ENCODE measurements at regions not wholly inside any gene's neighbourhood (a gene's known extent, or its start where the extent isn't known, plus 50 kb on each side); places are given as distances from the start of the nearest gene placed in this dataset.

GRCh38 chr18:78632111-78632541, 347.5 kb upstream of the SALL3 start:
- H3K27me3 ChIP-seq = no peaks in the 10 kb centered on the region
- H3K4me1 ChIP-seq = no peaks in the 10 kb centered on the region
- H3K4me3 ChIP-seq = no peak overlapping the region
- no peaks in the 10 kb centered on the region for H3K9me3 ChIP-seq
- DNase-seq (ENCODE audit: extremely low spot score in 2 of 2) = no peak
- H3K36me3 ChIP-seq = no peaks in the 10 kb centered on the region
- H3K27ac ChIP-seq = no peak overlapping the region
- intact Hi-C loops (cut with DNase I) = no loop called here
- TF ChIP-seq POLR2A (IDR thresholded peaks at IDR 0.05) (no peak), POLR2AphosphoS5 (IDR thresholded peaks at IDR 0.05; ENCODE audit: insufficient read depth in 1 of 2, low read depth in 1 of 2) (peak; percentile 29 to 70)
- TF ChIP-seq, protein P1, sequence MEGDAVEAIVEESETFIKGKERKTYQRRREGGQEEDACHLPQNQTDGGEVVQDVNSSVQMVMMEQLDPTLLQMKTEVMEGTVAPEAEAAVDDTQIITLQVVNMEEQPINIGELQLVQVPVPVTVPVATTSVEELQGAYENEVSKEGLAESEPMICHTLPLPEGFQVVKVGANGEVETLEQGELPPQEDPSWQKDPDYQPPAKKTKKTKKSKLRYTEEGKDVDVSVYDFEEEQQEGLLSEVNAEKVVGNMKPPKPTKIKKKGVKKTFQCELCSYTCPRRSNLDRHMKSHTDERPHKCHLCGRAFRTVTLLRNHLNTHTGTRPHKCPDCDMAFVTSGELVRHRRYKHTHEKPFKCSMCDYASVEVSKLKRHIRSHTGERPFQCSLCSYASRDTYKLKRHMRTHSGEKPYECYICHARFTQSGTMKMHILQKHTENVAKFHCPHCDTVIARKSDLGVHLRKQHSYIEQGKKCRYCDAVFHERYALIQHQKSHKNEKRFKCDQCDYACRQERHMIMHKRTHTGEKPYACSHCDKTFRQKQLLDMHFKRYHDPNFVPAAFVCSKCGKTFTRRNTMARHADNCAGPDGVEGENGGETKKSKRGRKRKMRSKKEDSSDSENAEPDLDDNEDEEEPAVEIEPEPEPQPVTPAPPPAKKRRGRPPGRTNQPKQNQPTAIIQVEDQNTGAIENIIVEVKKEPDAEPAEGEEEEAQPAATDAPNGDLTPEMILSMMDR (IDR thresholded peaks at IDR 0.05) = no peak

DNA sequence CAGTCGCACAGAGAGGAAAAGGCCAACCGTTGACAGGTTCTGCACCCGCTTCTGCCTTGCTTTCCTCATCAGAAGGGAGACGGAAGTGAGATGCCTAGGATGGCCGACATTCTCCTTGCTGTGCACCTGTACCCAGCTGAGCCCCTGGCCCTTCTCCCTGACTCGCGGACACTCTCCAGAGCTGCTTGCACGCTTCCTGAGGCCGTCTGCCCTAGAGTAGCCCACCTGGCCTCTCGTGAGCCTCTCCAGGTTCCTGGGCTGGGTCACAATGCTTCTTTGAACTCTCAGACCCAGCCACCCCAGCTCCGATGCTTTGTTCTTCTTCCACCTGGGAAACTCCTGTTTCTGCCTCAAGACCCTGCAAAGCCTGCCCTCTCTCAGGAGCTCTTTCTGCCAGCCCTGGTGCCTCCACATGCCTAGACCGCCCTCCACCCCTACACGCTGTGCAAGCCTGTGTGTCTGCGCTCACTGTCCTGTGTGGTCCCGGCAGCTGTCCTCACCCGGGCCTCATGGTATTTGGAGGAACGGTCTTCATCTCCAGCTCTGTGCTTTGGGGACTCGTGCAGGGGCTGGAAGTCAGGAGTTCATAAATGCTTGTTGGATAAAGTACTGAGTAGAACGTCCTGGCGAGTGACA, 345.4 kb upstream of the SALL3 start:
- DNase-seq (ENCODE audit: extremely low spot score in 2 of 2) = no peak
- no peaks in the 10 kb centered on the region for H3K27me3 ChIP-seq
- H3K9me3 ChIP-seq = no peaks in the 10 kb centered on the region
- intact Hi-C loops (cut with DNase I) = no loop called here
- peaks cover under 1% of the 10 kb centered on the region for H3K4me1 ChIP-seq
- TF ChIP-seq, protein P1 (IDR thresholded peaks at IDR 0.05) = no peak
- TF ChIP-seq POLR2A (IDR thresholded peaks at IDR 0.05) (no peak), POLR2AphosphoS5 (IDR thresholded peaks at IDR 0.05; ENCODE audit: insufficient read depth in 1 of 2, low read depth in 1 of 2) (no peak)
- H3K36me3 ChIP-seq = no peaks in the 10 kb centered on the region
- H3K27ac ChIP-seq = no peak overlapping the region
- no peak overlapping the region for H3K4me3 ChIP-seq

DNA sequence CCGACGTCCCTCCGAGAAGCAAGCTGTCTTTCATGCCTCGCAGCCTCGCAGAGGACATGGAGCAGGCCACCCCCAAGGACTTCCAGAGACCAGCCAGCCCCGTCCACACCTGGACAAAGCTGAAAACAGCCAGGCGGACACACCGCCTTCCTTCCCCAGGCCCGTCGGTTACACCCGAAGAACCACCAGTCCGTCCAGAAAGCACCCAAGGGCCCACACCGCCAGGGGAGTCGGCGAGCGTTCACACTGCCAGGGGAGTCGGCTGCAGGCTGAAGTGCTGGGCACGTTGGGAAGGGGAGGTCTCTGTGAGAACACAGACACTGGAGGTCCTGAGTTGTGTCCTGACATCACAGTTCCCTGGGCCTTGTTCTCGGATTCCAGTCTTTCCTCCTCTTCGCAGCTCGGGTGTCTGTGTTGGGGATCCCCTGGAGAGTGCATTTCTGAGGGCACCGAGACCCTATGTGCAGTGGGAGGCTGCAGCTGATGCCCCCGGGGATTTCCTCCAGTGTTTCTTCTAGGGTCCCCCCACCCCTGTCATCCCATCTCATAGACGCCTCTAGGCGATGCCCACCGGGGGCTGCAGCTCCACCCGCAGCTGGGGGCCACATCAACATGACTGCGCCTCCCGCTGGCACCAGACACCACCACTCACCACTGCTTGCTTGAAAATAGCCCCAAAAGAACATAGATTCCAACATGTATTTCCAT, 344.4 kb upstream of the SALL3 start:
- Histone ChIP-seq H3K4me1 (peaks cover 7% of the 10 kb centered on the region), H3K27me3 (no peaks in the 10 kb centered on the region), H3K9me3 (no peaks in the 10 kb centered on the region), H3K36me3 (no peaks in the 10 kb centered on the region), H3K27ac (no peak overlapping the region), H3K4me3 (no peak overlapping the region)
- no peak for DNase-seq (ENCODE audit: extremely low spot score in 2 of 2)
- intact Hi-C loops (cut with DNase I) = no loop called here
- TF ChIP-seq, protein P1 (IDR thresholded peaks at IDR 0.05) = no peak
- no peak for TF ChIP-seq POLR2A (IDR thresholded peaks at IDR 0.05)
- TF ChIP-seq POLR2AphosphoS5 (IDR thresholded peaks at IDR 0.05; ENCODE audit: insufficient read depth in 1 of 2, low read depth in 1 of 2) = no peak

DNA sequence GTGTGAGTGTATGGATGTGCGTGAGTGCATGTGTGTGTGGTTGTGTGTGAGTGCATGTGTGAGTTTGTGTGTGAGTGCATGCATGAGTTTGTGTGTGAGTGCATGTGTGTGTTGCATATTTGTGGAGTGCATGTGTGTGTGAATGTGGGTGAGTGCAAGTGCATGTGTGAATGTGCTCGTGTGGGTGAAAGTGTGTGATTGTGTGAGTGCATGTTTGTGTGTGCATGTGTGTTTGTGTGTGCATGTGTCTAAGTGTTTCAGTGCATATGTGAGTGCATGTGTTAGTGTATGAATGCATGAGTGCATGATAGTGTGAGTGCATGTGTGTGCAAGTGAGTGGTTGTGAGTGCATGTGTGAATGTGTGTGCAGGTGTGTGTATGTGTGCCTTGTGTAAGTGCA, 343.4 kb upstream of the SALL3 start:
- DNase-seq (ENCODE audit: extremely low spot score in 2 of 2) = no peak
- no peaks in the 10 kb centered on the region for H3K9me3 ChIP-seq
- H3K36me3 ChIP-seq = no peaks in the 10 kb centered on the region
- no peaks in the 10 kb centered on the region for H3K27me3 ChIP-seq
- H3K4me3 ChIP-seq = no peak overlapping the region
- intact Hi-C loops (cut with DNase I) = no loop called here
- TF ChIP-seq, protein P1 (IDR thresholded peaks at IDR 0.05) = no peak
- TF ChIP-seq POLR2AphosphoS5 (IDR thresholded peaks at IDR 0.05; ENCODE audit: insufficient read depth in 1 of 2, low read depth in 1 of 2) (no peak), POLR2A (IDR thresholded peaks at IDR 0.05) (no peak)
- no peak overlapping the region for H3K27ac ChIP-seq
- peaks cover 7% of the 10 kb centered on the region for H3K4me1 ChIP-seq

Data from vagina (tissue), 2 donors.